Stimulated activated CD4-positive, alpha-beta T cell treated with anti-CD3 and anti-CD28 coated beads, Interleukin-2, amount 100 ng/mL, for 24 hours (primary cell): ENCODE measurements at regions not wholly inside any gene's neighbourhood (a gene's known extent, or its start where the extent isn't known, plus 50 kb on each side); places are given as distances from the start of the nearest gene placed in this dataset.
"Not testable (repeated sequence)": the region's sequence is repeated elsewhere in the genome, so short reads cannot be mapped to it uniquely, and the experiment has no call there.

Source experiments
- DNase-seq, 2 donors: peaks; one replicate each; pipeline ENCODE4 v3.0.0-alpha.2; 2020

- no peak for DNase-seq
Measured at GRCh38 chr6:68139130-68139529, 496.0 kb upstream of the ADGRB3 start.

- DNase-seq = no peak
Measured at GRCh38 chr6:68134796-68135195, 500.3 kb upstream of the ADGRB3 start.

DNA sequence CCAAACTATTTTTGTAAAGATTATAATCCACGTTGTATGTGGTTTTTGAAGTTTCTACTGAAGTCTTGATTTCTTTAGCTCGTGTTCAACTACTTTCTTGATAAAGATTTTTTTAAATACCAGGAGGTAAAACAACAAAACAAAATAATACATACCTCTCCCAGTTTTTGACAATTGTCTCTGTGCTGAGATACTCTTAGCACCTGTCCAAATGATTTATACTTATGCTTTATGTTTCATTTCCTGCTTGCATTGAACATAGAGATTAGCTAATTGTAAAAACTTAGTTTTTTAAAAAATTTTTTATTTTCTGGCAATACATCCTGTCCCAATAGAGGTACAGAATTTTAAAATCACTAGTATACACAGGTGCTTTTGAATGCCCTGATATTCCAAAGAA is 506.9 kb upstream of the ADGRB3 start:
- DNase-seq = no peak

DNA sequence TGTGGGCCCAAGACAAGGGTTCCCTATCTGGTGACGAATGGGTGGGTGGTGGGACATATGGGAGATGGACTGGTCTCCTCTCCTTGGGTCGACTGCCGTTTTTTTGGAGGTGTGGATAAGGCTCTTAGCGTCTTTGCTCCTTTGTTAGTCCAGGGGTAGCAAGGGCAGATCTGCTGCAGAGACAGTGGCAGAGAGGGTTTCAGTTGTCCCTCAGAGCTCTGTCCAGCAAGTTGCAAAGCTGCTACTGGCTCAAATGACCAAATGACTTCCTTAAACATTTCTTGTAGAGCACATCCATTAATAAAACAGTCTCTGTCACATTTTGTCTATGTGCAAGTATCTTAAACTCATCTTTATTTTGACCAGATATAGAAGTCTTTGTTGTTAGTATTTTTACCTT is 508.0 kb upstream of the ADGRB3 start:
- DNase-seq = no peak

DNA sequence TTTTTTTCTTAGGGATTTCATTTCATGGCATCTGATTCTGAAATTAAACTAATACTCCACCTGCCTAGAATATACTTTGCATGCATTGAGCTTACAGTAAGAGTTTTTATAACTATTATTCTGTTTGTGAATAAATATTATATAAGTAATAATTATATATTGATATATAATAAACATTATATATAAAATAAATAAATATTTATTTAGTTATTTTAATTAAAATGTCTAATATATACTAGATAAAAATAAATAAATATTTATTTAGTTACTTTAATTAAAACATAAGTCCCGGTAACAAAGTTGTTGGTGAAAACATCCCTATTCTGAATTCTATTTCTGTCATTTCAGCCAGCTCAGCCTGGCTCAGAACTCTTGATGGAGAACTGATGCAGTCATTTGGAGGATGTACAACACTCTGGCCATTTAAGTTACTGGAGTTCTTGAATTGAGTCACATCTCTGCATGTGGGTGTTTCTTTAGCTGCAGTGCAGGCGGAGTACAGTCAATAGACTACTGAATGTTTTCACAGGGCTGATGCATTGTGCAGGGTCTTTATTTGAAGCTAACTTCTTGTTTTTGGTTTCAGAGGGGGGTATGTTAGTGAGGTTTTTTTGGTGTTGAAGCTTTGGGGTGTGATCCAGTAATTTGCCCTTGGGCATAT is 508.9 kb upstream of the ADGRB3 start:
- no peak for DNase-seq

- not testable (repeated sequence) for DNase-seq
Measured at GRCh38 chr6:68122975-68123374, 512.1 kb upstream of the ADGRB3 start.

- DNase-seq = no peak
Measured at GRCh38 chr6:68122032-68122431, 513.0 kb upstream of the ADGRB3 start.

DNA sequence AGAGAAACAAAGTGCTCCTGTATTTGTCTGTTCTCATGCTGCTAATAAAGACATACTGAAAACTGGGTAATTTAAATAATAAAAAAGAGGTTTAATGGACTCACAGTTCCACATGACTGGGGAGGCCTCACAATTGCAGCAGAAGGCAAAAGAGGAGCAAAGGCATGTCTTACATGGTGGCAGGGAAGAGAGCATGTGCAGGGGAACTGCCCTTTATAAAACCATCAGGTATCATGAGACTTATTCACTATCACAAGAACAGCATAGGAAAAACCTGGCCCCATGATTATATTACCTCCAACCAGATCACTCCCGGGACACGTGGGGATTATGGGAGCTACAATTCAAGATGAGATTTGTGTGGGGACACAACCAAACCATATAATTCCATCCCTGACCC is 514.1 kb upstream of the ADGRB3 start:
- DNase-seq = not testable (repeated sequence)

GRCh38 chr6:68114463-68115047 is 520.5 kb upstream of the ADGRB3 start:
- no peak for DNase-seq

DNA sequence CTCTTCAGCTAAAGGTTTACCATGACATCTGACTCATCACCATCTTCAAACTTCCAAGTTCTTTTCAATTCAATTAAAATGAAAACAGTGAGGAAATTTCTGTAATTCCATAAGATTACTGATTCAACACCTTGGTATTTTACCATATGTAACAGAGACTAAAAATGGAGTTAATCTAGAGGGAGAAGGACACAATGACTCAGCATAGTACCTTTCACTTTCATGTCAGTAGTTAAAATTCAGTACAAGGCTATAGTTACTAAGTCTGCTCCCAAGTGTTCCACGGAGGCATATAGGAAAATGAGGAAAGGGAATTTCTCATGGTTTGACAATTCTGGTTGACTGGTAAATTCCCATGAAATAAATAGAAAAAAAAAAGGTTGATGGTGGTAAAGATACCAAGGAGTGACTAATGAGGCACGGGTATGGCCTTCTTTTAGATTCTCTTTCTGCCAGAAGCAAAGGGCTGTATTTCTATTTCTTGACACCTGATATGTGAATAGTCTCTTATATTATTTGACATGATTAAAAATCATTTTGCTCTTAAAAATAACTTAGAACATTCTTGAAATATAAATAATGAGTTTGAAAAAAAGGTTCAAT is 526.7 kb upstream of the ADGRB3 start:
- no peak for DNase-seq

- DNase-seq = no peak
Measured at GRCh38 chr6:68094070-68094469, 541.0 kb upstream of the ADGRB3 start.

GRCh38 chr6:68087399-68088133 is 547.5 kb upstream of the ADGRB3 start:
- DNase-seq = no peak

DNA sequence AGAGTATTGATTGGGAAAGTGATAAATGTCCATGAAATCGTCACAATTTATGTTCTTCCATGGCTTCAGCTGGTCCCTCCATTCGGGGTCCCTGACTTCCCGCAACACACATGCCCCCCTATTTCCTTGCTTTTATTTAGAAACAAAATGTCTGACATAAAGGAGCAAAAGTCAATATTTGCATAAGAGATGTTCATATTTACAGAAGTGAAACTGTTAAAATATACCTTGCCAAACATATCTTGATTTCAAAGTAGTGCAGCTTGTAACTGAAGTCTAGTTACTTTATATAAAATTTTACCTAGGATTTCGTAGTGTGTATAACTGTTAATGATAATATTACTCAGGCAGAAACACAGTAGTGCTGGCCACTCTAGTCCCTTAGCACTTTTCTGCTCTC is 548.9 kb upstream of the ADGRB3 start:
- DNase-seq = no peak

- not testable (repeated sequence) for DNase-seq
Measured at GRCh38 chr6:68085599-68085998, 549.5 kb upstream of the ADGRB3 start.

DNA sequence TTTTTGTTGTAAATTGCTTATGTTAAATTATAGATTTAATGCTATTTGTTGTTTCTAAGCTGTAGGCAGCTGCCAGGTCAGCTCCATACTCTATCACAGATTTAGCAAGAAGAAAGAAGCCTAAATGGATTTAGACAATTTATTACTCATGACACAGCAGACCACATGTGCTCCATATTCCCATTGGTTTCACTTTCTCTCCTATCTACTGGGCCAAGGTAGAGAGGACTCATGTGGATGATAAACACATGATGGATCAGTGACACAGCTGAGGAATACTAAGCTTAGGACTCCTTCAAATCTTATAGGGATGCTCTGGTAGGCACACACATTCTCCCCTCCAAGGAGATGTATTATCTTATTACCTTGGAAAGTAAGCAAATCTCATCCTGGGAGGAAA is 553.0 kb upstream of the ADGRB3 start:
- DNase-seq = no peak

GRCh38 chr6:68080074-68080473 is 555.0 kb upstream of the ADGRB3 start:
- DNase-seq = no peak

DNA sequence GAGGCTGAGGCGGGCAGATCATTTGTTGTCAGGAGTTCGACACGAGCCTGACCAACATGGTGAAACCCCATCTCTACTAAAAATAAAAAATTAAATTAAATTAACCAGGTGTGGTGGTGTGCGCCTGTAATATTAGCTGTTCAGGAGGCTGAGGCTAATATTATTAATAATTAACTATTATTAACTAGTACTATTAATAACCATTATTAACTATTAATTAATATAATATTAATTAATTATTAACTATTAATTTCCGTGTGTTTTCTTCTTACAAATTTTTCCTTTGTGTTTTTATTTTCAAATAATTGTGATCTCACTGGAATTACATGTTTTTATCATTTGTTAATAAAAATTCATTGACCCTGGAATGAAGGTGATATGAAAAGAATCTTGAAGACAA is 557.4 kb upstream of the ADGRB3 start:
- no peak for DNase-seq

DNA sequence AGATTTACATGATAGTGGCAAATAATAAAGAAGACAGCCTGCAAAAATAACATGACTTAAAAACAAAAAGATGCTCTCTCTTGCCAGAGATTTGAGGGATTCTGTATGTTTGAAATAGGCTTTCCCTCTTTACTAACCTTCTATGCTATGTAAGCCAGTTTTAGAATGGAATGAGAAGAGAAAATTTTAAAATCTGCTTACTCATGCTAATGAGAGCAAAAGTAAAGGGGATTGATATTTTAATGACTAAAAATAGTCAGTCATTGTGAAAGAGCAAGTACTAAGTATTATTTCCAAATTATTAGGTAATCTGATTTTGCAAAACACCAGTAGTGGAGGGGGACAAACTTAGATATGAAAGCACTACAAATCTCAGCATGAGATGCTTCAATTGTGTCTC is 563.3 kb upstream of the ADGRB3 start:
- DNase-seq = no peak

DNA sequence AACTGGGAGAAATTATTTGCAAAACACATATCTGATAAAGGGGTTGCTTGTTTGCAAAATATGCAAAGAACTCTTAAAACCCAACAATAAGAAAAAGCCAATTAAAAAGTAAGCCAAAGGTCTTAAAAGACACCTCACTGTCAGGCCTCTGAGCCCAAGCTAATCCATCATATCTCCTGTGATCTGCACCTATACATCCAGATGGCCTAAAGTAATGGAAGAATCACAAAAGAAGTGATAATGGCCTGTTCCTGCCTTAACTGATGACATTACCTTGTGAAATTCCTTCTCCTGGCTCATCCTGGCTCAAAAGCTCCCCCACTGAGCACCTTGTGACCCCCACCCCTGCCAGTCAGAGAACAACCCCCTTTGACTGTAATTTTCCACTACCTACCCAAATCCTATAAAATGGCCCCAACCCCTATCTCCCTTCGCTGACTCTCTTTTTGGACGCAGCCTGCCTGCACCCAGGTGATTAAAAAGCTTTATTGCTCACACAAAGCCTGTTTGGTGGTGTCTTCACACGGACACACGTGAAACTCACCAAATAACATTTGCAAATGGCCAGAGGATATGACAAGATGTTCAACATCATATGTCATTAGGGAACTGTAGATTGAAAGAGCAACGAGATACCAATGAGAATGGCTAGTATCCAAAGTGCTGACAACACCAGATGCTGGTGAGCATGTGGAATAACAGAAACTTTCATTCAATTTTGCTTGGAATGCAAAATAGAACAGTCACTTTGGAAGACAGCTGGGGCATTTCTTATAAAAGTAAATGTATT is 565.0 kb upstream of the ADGRB3 start:
- DNase-seq = no peak

DNA sequence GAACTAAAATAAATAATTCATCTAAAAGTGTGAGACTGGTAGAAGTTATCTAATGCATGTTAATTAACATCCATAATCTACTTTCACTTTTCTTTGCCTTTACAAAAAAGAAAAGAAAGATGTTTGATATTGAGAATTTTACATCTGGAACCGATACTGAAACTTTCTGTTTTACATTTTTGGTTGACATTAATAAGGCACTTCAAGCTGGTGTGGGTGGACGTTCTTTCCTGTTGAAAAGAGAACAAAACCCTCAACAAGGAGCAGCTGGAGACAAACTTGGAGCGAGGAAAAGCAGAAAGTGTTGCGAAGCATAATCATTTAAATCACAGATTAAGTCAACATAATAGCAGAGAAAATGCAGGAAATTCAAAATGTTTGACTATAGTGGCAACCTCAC is 575.2 kb upstream of the ADGRB3 start:
- DNase-seq = no peak

GRCh38 chr6:68059261-68059660 is 575.8 kb upstream of the ADGRB3 start:
- DNase-seq = no peak

- not testable (repeated sequence) for DNase-seq
Measured at GRCh38 chr6:68056596-68056995, 578.5 kb upstream of the ADGRB3 start.

DNA sequence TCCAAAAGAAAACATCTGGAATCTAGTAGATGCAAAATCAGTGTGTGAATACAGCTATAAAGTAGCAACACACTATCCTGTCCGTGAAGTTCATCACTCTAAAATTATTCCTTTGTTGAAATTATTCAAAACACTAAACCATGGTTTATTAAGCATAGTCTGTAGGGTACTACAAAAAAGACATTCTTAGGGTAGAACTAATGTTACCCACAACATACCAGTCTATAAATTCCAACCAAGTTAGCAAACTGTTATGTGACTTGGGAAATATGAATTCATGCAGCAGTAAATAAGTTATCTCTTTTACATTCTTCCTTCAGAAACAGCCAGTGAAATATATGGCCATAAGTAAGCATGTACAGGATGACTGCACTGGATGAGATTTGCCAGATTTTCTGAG is 580.3 kb upstream of the ADGRB3 start:
- no peak for DNase-seq
